ENCODE measurements at regions not wholly inside any gene's neighbourhood (a gene's known extent, or its start where the extent isn't known, plus 50 kb on each side); places are given as distances from the start of the nearest gene placed in this dataset.

DNA sequence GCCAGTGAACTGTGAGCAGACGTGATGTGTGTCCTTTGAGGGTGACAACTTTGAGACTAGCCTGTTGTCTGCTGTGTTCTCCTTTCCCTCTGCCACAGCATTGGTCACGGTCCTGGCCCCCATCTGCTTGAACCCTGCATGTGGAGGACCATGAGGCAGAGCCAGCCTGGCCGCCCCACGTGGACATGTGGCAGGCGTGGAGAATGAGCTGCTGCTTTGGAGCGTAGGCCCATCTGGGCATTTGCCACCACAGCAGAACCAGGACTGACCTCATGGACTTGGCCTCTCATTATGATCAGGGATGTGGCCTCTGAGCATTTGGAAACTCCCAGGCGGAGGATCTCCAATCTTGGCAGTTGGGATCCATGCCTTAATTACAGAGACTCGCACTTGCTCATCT, 448.5 kb downstream of the TCERG1L start:
- Histone ChIP-seq H3K27me3 (ENCODE audit: control insufficient read depth, insufficient read depth, low read length) (no peaks in the 10 kb centered on the region), H3K36me3 (ENCODE audit: control insufficient read depth, insufficient read depth, low read length) (no peaks in the 10 kb centered on the region), H3K4me3 (ENCODE audit: low read depth, low read length) (no peak overlapping the region)
- no peak for DNase-seq (ENCODE audit: low read depth)
- TF ChIP-seq, protein P1, sequence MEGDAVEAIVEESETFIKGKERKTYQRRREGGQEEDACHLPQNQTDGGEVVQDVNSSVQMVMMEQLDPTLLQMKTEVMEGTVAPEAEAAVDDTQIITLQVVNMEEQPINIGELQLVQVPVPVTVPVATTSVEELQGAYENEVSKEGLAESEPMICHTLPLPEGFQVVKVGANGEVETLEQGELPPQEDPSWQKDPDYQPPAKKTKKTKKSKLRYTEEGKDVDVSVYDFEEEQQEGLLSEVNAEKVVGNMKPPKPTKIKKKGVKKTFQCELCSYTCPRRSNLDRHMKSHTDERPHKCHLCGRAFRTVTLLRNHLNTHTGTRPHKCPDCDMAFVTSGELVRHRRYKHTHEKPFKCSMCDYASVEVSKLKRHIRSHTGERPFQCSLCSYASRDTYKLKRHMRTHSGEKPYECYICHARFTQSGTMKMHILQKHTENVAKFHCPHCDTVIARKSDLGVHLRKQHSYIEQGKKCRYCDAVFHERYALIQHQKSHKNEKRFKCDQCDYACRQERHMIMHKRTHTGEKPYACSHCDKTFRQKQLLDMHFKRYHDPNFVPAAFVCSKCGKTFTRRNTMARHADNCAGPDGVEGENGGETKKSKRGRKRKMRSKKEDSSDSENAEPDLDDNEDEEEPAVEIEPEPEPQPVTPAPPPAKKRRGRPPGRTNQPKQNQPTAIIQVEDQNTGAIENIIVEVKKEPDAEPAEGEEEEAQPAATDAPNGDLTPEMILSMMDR (IDR thresholded peaks at IDR 0.05; ENCODE audit: insufficient read depth, low read length, poor library complexity, severe bottlenecking): no peak

DNA sequence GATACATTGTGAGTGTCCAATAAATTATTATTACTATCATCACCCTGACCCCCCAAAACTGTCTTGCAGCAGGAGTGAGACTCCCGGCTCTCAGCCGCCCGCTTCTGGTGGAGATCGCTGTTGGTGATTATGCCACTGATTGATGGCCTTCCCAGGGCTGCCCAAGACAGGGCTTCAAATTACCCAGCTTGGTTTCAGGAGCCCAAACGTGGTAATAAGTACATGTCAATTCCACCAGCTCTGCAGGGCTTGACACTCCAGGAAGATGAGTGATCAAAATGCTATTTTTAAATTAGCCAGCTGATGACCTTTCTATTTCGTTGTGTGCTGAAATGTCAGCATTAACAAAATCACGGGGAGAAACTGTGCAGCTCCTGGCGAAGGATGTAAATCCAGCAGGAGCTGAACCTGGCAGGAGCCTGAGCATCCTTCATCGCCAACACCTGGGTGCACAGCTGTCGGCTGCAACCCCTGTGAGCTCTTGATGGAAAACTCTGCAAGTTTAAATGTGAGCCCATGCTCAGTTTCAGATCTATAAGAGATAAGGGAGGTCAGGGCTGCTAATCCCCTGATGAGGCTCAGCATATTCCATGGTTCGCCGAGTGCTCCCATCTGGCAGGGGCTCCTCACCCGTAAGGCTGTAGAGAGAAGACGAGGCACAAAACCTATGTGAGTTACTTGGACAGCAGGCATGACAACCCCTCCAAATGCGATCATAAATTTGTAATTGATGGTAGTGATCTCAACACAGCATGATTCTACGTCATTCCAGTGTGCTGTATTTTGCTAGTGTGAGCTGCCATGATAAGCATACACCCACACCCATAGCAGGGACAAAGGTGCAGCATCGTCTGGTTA, 446.3 kb downstream of the TCERG1L start:
- Histone ChIP-seq H3K27me3 (ENCODE audit: control insufficient read depth, insufficient read depth, low read length) (no peaks in the 10 kb centered on the region), H3K36me3 (ENCODE audit: control insufficient read depth, insufficient read depth, low read length) (no peaks in the 10 kb centered on the region), H3K4me3 (ENCODE audit: low read depth, low read length) (no peak overlapping the region)
- TF ChIP-seq, protein P1 (IDR thresholded peaks at IDR 0.05; ENCODE audit: insufficient read depth, low read length, poor library complexity, severe bottlenecking): no peak
- DNase-seq (ENCODE audit: low read depth): no peak

DNA sequence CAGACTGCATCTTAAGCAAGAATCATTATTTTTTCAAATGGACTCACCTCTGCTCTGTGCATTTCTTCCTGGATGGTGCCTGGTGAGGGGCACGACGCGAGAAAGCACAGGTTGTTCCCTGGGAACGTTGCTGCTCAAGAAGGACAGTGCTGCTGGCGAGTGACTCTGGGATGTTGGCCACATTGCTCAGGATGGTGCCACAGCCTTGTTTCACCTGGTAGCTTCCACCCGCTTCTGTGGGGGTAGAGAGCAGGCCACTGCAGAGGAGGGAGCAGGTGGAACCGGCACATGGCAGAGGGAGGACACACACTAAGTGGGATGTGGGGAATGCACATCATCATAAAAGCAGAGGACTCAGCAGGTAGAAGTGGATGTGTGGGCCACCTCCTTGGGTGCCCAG, 444.7 kb downstream of the TCERG1L start:
- TF ChIP-seq, protein P1 (IDR thresholded peaks at IDR 0.05; ENCODE audit: insufficient read depth, low read length, poor library complexity, severe bottlenecking): no peak
- Histone ChIP-seq H3K27me3 (ENCODE audit: control insufficient read depth, insufficient read depth, low read length) (no peaks in the 10 kb centered on the region), H3K36me3 (ENCODE audit: control insufficient read depth, insufficient read depth, low read length) (no peaks in the 10 kb centered on the region), H3K4me3 (ENCODE audit: low read depth, low read length) (no peak overlapping the region)
- DNase-seq (ENCODE audit: low read depth): no peak

DNA sequence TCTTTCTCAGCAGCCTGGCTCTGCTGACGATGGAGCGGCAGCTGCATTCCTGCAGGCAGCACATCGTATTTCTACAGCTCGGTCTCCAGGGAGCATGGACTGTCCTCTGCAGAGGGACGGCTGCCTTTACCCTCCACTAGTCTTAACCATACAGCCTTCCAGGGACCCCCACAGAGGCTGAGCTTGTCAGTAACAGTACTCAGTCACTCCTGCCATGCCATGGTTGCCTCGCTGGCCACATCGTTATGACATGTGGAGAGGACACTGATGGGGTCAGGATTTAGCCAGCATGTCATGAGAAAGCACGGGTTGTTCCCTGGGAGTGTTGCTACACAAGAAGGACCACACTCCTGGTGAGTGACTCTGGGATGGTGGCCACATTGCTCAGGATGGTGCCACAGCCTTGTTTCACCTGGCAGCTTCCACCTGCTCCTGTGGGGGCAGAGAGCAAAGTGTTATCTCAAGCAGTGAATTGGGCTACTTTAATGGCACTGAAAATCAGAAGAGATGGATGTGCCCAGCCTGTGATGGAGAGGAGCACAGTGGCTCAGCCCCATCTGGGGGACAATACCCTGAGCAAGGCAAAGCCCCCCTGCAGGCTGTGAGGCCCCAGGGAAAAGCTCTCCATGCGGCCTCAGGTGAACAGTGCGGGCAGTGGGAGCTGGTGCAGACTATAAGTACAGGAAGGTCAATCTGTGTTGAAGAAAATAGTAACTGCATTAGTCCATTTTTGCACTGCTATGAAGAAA, 443.9 kb downstream of the TCERG1L start:
- TF ChIP-seq, protein P1 (IDR thresholded peaks at IDR 0.05; ENCODE audit: insufficient read depth, low read length, poor library complexity, severe bottlenecking): no peak
- Histone ChIP-seq H3K4me3 (ENCODE audit: low read depth, low read length) (no peak overlapping the region), H3K36me3 (ENCODE audit: control insufficient read depth, insufficient read depth, low read length) (no peaks in the 10 kb centered on the region), H3K27me3 (ENCODE audit: control insufficient read depth, insufficient read depth, low read length) (no peaks in the 10 kb centered on the region)
- no peak for DNase-seq (ENCODE audit: low read depth)

DNA sequence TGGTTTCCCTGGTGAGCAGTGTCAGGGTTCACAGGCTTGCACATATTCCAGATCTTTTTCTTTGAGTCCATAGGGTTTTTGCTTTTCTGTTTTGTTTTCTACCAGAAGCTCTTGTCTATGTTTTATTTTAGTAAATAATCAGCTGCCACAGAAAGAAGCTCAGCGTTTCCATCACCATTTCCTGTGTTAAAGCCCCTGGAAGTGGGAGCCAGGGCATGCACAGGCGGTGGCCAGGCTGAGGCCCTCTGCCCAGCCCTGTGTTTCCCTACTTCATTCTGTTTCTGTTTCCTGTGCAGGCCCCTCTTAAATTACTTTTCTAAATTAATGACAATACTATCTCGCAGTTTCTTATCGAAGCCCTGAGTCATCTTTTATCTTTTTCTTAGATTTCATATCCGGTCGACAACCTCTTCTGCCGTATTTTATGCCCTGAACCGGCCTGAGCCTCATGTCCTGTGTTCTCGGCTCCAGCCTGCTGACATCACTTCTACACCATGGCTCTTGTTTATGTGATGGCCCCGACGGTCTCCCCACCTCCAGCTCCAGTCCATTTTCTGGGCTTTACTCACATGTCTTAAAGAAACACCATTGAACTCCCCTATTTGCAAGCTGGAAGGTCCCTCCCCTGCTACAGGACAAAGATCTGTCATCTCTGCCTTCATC, 442.2 kb downstream of the TCERG1L start:
- DNase-seq (ENCODE audit: low read depth): no peak
- Histone ChIP-seq H3K27me3 (ENCODE audit: control insufficient read depth, insufficient read depth, low read length) (no peaks in the 10 kb centered on the region), H3K36me3 (ENCODE audit: control insufficient read depth, insufficient read depth, low read length) (no peaks in the 10 kb centered on the region), H3K4me3 (ENCODE audit: low read depth, low read length) (no peak overlapping the region)
- TF ChIP-seq, protein P1 (IDR thresholded peaks at IDR 0.05; ENCODE audit: insufficient read depth, low read length, poor library complexity, severe bottlenecking): no peak
